Ascending aorta (tissue), 2 donors: ENCODE measurements at regions not wholly inside any gene's neighbourhood (a gene's known extent, or its start where the extent isn't known, plus 50 kb on each side); places are given as distances from the start of the nearest gene placed in this dataset.

Experiments
- DNase-seq, 2 donors: peaks; one replicate each; pipeline ENCODE4 v3.0.0-alpha.2; 2019; ENCODE audit warnings: low spot score in 2 of 2
- H3K27ac ChIP-seq, 2 donors: fragments of 200-600 bp; sonication (generic); one replicate each; pipeline ENCODE4 v1.5.1; 2016 to 2017; ENCODE audit warnings: mild to moderate bottlenecking in 1 of 2
- H3K27me3 ChIP-seq: fragments of 200-600 bp; sonication (generic); one replicate; pipeline ENCODE4 v1.5.1; 2017
- H3K36me3 ChIP-seq, 2 donors: fragments of 200-600 bp; sonication (generic); one replicate each; pipeline ENCODE4 v1.5.1; 2016
- H3K4me1 ChIP-seq, 2 donors: fragments of 200-600 bp; sonication (generic); one replicate each; pipeline ENCODE4 v1.5.1; 2016 to 2017; ENCODE audit warnings: mild to moderate bottlenecking in 1 of 2
- H3K4me3 ChIP-seq, 2 donors: fragments of 200-600 bp; sonication (generic); one replicate each; pipeline ENCODE4 v1.5.1; 2016 to 2017; ENCODE audit warnings: mild to moderate bottlenecking in 1 of 2
- H3K9me3 ChIP-seq, 2 donors: fragments of 200-600 bp; sonication (generic); one replicate each; pipeline ENCODE4 v1.5.1; 2016
- CTCF ChIP-seq, 3 experiments: fragments of 200-600 bp in 2 of 3; fragments of 450-650 bp in 1 of 3; sonication (generic) in 2 of 3; IDR thresholded peaks; one replicate each; pipeline ENCODE4 v1.5.1; 2016 to 2019; ENCODE audit warnings: antibody characterized with exemption in 3 of 3, mild to moderate bottlenecking in 1 of 3, moderate library complexity in 1 of 3
- intact Hi-C: fragments of 100-400 bp; cut with DNase I; formaldehyde crosslinking; loops from one replicate; pipeline ENCODE4 v1.15.1; 2023

DNA sequence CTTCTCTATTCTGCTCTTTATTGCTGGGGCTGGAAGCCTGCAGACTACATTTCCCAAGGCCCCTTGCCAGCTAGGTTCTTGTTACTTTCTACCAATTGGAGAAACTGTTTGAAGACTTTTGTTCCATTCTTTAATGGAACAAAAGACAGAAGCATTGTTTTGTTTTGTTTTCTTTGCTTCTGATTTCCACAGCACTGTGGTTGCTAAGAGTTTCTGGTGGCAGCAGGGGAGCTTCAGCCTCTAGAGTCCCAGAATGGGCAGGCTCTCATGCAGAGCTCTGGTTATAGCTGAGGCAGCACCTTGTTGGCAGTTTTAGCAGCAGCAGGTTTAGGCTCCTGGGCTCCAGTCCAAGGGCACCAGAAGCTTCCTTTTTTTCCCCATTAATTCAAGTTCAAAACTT is 234.3 kb downstream of the ETAA1 start:
- no peaks in the 10 kb centered on the region for H3K27me3 ChIP-seq
- no peaks in the 10 kb centered on the region for H3K36me3 ChIP-seq
- intact Hi-C loops = no loop called here
- no peak overlapping the region for H3K4me3 ChIP-seq
- no peak for TF ChIP-seq CTCF (IDR thresholded peaks at IDR 0.05)
- no peak for DNase-seq
- H3K27ac ChIP-seq = no peak overlapping the region
- no peaks in the 10 kb centered on the region for H3K9me3 ChIP-seq
- H3K4me1 ChIP-seq = no peaks in the 10 kb centered on the region

- no peak for DNase-seq
- no peaks in the 10 kb centered on the region for H3K27me3 ChIP-seq
- intact Hi-C loops = no loop called here
Measured at GRCh38 chr2:67633212-67633856, 236.2 kb downstream of the ETAA1 start.

GRCh38 chr2:67638146-67638545 is 241.0 kb downstream of the ETAA1 start:
- H3K36me3 ChIP-seq = no peaks in the 10 kb centered on the region
- TF ChIP-seq CTCF (IDR thresholded peaks at IDR 0.05) = no peak
- H3K4me1 ChIP-seq = peaks cover 3% of the 10 kb centered on the region in 2 donors
- no peak for DNase-seq
- H3K4me3 ChIP-seq = no peak overlapping the region
- intact Hi-C loops = no loop called here
- no peaks in the 10 kb centered on the region for H3K9me3 ChIP-seq
- no peak overlapping the region for H3K27ac ChIP-seq
- H3K27me3 ChIP-seq = no peaks in the 10 kb centered on the region

More at GRCh38 chr2:67633212-67633856, 236.2 kb downstream of the ETAA1 start:
- Histone ChIP-seq H3K4me3 (no peak overlapping the region), H3K9me3 (no peaks in the 10 kb centered on the region), H3K36me3 (no peaks in the 10 kb centered on the region), H3K27ac (no peak overlapping the region), H3K4me1 (no peaks in the 10 kb centered on the region)
- no peak for TF ChIP-seq CTCF (IDR thresholded peaks at IDR 0.05)

- Histone ChIP-seq H3K4me3 (no peak overlapping the region), H3K27ac (no peak overlapping the region), H3K36me3 (no peaks in the 10 kb centered on the region), H3K9me3 (no peaks in the 10 kb centered on the region), H3K27me3 (no peaks in the 10 kb centered on the region), H3K4me1 (peaks cover 3 to 11% of the 10 kb centered on the region in 2 donors)
- no peak for DNase-seq
- no peak for TF ChIP-seq CTCF (IDR thresholded peaks at IDR 0.05)
- intact Hi-C loops = no loop called here
Measured at GRCh38 chr2:67641312-67642045, 244.3 kb downstream of the ETAA1 start.

DNA sequence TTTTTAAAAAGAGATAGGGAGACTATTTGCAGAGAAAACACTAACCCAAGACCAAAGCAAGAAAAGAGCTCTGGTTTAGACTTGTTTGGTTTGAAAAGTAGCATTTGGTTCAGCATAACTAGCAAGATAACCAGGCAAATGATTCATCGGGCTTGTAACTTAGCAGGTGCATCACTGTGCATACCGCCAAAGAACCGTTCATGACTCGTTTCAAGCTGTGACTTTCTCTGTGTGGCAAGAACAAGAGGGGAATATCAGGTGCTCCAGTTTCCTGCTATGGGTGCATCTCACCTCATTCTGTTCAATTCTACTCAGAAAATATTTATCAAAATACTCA is 244.9 kb downstream of the ETAA1 start:
- no peaks in the 10 kb centered on the region for H3K27me3 ChIP-seq
- no peak for TF ChIP-seq CTCF (IDR thresholded peaks at IDR 0.05)
- peaks cover 3 to 11% of the 10 kb centered on the region in 2 donors for H3K4me1 ChIP-seq

More for the DNA sequence above, 244.9 kb downstream of the ETAA1 start:
- no peaks in the 10 kb centered on the region for H3K9me3 ChIP-seq
- no peak overlapping the region for H3K27ac ChIP-seq
- H3K4me3 ChIP-seq = no peak overlapping the region
- intact Hi-C loops = no loop called here
- no peaks in the 10 kb centered on the region for H3K36me3 ChIP-seq
- no peak for DNase-seq
